OCI-LY1 (cell line): ENCODE measurements at regions not wholly inside any gene's neighbourhood (a gene's known extent, or its start where the extent isn't known, plus 50 kb on each side); places are given as distances from the start of the nearest gene placed in this dataset.

Experiments
- H2AFZ ChIP-seq: fragments of 200-600 bp; sonication (generic), shearing (Covaris generic); 2 replicates; pipeline ENCODE4 v1.6.0; 2014; ENCODE audit warnings: antibody characterized with exemption, mild to moderate bottlenecking, low read length
- H3F3A ChIP-seq: fragments of 200-600 bp; sonication (generic), shearing (Covaris generic); 2 replicates; pipeline ENCODE4 v1.6.0; 2014; ENCODE audit warnings: mild to moderate bottlenecking, antibody characterized with exemption, low read length, moderate library complexity; ENCODE audit not compliant: insufficient read depth
- H3K27ac ChIP-seq: fragments of 200-600 bp; sonication (generic); 2 replicates; pipeline ENCODE4 v1.5.1; 2014; ENCODE audit warnings: low read length, mixed run types, mild to moderate bottlenecking, low read depth; ENCODE audit not compliant: poor library complexity, severe bottlenecking
- H3K27me3 ChIP-seq: fragments of 200-600 bp; sonication (generic); 2 replicates; pipeline ENCODE4 v1.6.0; 2014; ENCODE audit warnings: antibody characterized with exemption, mild to moderate bottlenecking, low read length, moderate library complexity; ENCODE audit not compliant: insufficient read depth
- H3K36me3 ChIP-seq: fragments of 200-600 bp; sonication (generic); 2 replicates; pipeline ENCODE4 v1.6.1; 2014; ENCODE audit warnings: mild to moderate bottlenecking, antibody characterized with exemption, low read length, moderate library complexity, mixed read lengths; ENCODE audit not compliant: insufficient read depth
- H3K4me1 ChIP-seq: fragments of 200-600 bp; sonication (generic); 2 replicates; pipeline ENCODE4 v1.5.1; 2014; ENCODE audit warnings: mild to moderate bottlenecking, low read length, moderate library complexity; ENCODE audit not compliant: insufficient read depth, severe bottlenecking
- H3K4me2 ChIP-seq: fragments of 200-600 bp; sonication (generic), shearing (Covaris generic); 2 replicates; pipeline ENCODE4 v1.6.1; 2014; ENCODE audit warnings: low read length
- H3K4me3 ChIP-seq: fragments of 200-600 bp; sonication (generic); 2 replicates; pipeline ENCODE4 v1.5.1; 2014; ENCODE audit warnings: low read length, low read depth, mild to moderate bottlenecking, mixed read lengths; ENCODE audit not compliant: poor library complexity, severe bottlenecking
- H3K79me2 ChIP-seq: fragments of 200-600 bp; shearing (Covaris generic); 2 replicates; pipeline ENCODE4 v1.6.1; 2016; ENCODE audit warnings: mixed run types, low read length, mixed read lengths; ENCODE audit not compliant: insufficient read depth
- H3K9ac ChIP-seq: fragments of 200-600 bp; sonication (generic), shearing (Covaris generic); 2 replicates; pipeline ENCODE4 v1.6.1; 2014; ENCODE audit warnings: mild to moderate bottlenecking, low read length, mixed read lengths
- H3K9me2 ChIP-seq: fragments of 200-600 bp; sonication (generic), shearing (Covaris generic); 2 replicates; pipeline ENCODE4 v1.6.1; 2014; ENCODE audit warnings: low read depth, mild to moderate bottlenecking, low read length, mixed read lengths
- H3K9me3 ChIP-seq: fragments of 200-600 bp; shearing (Covaris generic); 2 replicates; pipeline ENCODE4 v1.6.1; 2014; ENCODE audit warnings: low read length, mixed read lengths
- H4K20me1 ChIP-seq: fragments of 200-600 bp; sonication (generic), shearing (Covaris generic); 2 replicates; pipeline ENCODE4 v1.6.0; 2016; ENCODE audit warnings: mild to moderate bottlenecking, low read length; ENCODE audit not compliant: insufficient read depth
- EZH2 ChIP-seq: fragments of 200-600 bp; sonication (generic), shearing (Covaris generic); IDR thresholded peaks from 2 replicates; pipeline ENCODE4 v1.8.0; 2017; ENCODE audit warnings: borderline replicate concordance, mixed run types, mild to moderate bottlenecking, antibody characterized with exemption, low read length, moderate library complexity, mixed read lengths
- TF ChIP-seq, protein P1 (sequence below): fragments of 200-600 bp; sonication (generic), shearing (Covaris generic); IDR thresholded peaks from 2 replicates; pipeline ENCODE4 v1.5.1; 2017; ENCODE audit warnings: mild to moderate bottlenecking, antibody characterized with exemption, low read length, moderate library complexity, mixed read lengths

DNA sequence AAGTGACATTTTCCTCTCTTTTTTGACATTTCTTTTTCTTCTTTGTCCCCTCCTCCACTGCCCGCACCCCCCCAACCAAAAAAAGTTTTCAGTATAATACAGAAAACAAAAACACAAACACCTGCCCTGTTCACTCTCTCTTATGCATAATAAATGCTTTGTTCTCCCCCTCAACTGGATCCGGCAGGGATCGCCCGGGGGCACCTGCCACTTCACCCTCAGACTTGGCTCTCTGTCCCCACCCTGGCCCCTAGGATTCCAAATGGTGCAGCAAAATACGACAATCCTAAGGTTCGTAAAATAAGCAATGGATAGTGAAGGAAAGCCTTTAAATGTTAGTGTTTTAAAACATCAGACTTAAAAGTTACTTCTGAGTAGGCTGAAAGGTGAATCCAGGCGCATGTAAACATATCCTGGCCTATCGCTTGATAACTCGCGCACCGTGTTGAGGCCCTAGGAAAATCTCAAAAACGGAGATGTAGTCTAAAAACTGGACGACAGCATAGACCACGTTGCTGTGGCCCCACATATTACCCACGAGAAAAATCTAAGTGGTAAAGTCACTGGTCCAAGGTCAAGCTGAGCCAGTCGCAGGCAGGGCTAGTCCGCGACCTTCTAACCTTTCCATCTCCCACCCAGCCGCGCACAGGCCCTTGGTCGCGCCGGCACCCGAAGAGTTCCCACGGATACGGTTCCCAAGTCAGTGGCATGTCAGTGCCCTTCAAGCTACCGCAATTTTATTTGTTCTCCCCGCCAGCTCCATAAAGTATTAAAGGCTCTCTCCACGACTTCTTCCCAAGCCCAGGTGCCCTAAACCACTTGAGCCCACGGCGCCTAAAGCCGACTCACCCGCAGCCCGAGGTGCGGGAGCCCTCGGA, 130.8 kb downstream of the OGFRL1 start:
- Histone ChIP-seq H3K9me2 (no peaks in the 10 kb centered on the region), H3K79me2 (no peaks in the 10 kb centered on the region), H3K27me3 (no peaks in the 10 kb centered on the region), H3K27ac (no peak overlapping the region), H3F3A (no peaks in the 10 kb centered on the region), H3K4me2 (no peak overlapping the region), H3K9ac (no peak overlapping the region), H2AFZ (no peak overlapping the region), H3K4me3 (no peak overlapping the region), H3K36me3 (no peaks in the 10 kb centered on the region), H4K20me1 (no peaks in the 10 kb centered on the region), H3K9me3 (no peaks in the 10 kb centered on the region), H3K4me1 (no peaks in the 10 kb centered on the region)
- TF ChIP-seq EZH2: no peak
- TF ChIP-seq, protein P1, sequence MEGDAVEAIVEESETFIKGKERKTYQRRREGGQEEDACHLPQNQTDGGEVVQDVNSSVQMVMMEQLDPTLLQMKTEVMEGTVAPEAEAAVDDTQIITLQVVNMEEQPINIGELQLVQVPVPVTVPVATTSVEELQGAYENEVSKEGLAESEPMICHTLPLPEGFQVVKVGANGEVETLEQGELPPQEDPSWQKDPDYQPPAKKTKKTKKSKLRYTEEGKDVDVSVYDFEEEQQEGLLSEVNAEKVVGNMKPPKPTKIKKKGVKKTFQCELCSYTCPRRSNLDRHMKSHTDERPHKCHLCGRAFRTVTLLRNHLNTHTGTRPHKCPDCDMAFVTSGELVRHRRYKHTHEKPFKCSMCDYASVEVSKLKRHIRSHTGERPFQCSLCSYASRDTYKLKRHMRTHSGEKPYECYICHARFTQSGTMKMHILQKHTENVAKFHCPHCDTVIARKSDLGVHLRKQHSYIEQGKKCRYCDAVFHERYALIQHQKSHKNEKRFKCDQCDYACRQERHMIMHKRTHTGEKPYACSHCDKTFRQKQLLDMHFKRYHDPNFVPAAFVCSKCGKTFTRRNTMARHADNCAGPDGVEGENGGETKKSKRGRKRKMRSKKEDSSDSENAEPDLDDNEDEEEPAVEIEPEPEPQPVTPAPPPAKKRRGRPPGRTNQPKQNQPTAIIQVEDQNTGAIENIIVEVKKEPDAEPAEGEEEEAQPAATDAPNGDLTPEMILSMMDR: no peak

DNA sequence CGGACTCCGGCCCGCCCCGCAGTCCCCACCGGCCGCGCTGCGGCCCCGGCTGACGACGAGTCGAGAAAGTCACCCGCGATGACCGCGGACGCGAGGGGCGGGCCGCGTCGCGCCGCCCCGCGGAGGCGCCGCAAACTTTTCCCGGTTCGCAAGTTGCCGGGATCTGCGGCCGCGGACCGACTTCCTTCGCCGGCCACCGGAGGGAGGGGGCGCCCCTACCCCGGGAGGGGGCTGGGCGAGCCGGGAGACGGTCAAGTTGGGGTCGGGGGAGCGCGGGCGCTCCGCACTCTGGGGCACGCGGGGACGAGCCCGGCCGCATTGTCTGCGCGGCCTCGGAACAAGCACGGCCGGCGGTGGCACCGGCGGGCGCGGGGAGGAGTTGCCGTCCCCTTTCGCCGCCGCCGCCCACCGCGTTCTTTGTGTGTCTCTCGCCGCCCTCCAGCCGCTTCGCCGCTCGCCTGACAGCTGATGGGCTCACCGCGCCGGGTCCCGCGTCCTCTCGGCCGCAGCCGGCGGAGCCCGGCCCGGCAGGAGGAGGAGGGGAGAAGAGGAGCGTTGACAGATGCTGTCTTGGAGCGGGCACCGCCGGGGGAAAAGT, 131.6 kb downstream of the OGFRL1 start:
- H3K27me3 ChIP-seq: no peaks in the 10 kb centered on the region
- no peak overlapping the region for H2AFZ ChIP-seq
- H3K4me1 ChIP-seq: no peaks in the 10 kb centered on the region
- H3K4me2 ChIP-seq: no peak overlapping the region
- no peak overlapping the region for H3K4me3 ChIP-seq
- no peaks in the 10 kb centered on the region for H4K20me1 ChIP-seq
- H3K27ac ChIP-seq: no peak overlapping the region
- TF ChIP-seq EZH2: no peak
- TF ChIP-seq, protein P1: no peak
- no peaks in the 10 kb centered on the region for H3K9me3 ChIP-seq
- no peak overlapping the region for H3K9ac ChIP-seq
- no peaks in the 10 kb centered on the region for H3F3A ChIP-seq
- no peaks in the 10 kb centered on the region for H3K36me3 ChIP-seq
- H3K79me2 ChIP-seq: no peaks in the 10 kb centered on the region
- no peaks in the 10 kb centered on the region for H3K9me2 ChIP-seq

DNA sequence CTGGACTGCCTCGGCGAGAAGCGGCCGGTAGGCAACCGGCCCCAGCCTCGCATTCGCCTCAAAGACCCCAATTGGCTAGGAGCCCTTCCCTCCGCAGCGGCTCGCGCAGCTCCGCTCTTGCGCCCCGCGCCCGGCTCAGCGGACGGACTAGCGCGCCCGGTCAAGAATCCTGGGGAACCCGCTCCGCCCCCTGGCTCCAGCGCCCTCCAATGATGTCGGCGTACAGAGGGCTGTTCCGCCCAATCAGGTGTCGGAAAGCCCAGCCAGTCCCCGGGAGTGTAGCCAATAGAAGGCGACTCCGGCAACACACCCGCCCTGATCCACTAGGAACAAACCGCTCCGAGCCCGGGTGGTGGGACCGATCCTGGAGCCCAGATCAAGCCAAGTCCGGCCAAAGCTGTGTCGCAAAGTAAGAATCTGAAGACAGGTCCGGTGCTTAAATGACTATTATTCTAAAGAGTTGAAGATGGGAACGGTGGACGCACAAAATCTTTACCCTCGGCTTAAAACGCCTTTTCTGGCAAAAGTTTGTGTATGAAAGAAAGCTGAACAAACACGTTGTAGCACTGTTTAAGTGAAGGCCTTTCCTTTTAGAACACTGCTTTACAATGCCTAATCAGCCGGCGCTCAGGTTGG, 132.2 kb downstream of the OGFRL1 start:
- Histone ChIP-seq H3K27me3 (no peaks in the 10 kb centered on the region), H2AFZ (no peak overlapping the region), H3K4me1 (no peaks in the 10 kb centered on the region), H3K36me3 (no peaks in the 10 kb centered on the region), H3K4me2 (no peak overlapping the region), H3K9me2 (no peaks in the 10 kb centered on the region), H4K20me1 (no peaks in the 10 kb centered on the region), H3K27ac (no peak overlapping the region), H3K9me3 (no peaks in the 10 kb centered on the region), H3K4me3 (no peak overlapping the region), H3F3A (no peaks in the 10 kb centered on the region), H3K79me2 (no peaks in the 10 kb centered on the region), H3K9ac (no peak overlapping the region)
- no peak for TF ChIP-seq EZH2
- TF ChIP-seq, protein P1: no peak
